NCI-H128 (cell line): ENCODE measurements at regions not wholly inside any gene's neighbourhood (a gene's known extent, or its start where the extent isn't known, plus 50 kb on each side); places are given as distances from the start of the nearest gene placed in this dataset.

Experiments used
- DNase-seq: peaks from one replicate; lab custom pipeline; 2025; ENCODE audit not compliant: unreplicated experiment; lab: John Stamatoyannopoulos, UW

DNA sequence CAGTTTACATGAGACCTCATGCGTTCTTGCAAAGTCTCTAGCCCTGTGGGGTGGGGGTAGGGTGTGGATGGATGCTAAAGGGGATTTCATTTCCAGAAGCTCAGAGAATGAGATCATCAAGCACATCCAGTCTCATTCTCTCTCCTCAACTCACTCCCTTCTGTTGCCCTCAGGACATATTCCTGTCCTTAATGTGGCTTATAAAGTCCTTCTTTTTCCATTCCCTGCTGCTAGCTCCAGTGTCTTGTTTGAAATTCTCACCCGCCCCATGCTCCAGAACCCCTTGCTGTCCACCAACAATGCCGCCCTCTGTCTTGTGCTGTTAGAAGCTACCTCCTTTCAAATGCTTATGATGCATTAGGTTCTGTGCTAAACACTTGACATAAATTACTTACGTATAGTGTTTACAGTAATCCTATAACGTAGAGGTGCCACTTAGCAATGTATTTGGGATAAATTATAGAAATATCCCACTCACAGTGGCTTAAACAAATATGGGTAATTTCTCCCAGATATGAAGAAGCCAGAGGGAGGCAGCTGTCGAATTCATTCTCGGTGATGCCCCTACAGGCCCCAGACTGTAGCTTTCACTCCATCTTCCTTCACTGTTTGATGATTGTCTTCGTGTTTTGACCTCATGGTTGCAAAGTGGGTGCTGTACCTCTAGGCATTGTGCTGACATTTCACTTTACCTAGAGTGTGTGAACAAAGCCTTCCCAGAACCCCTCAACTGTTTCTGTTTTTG, 273.1 kb upstream of the TBL1XR1 start:
- DNase-seq: no peak

DNA sequence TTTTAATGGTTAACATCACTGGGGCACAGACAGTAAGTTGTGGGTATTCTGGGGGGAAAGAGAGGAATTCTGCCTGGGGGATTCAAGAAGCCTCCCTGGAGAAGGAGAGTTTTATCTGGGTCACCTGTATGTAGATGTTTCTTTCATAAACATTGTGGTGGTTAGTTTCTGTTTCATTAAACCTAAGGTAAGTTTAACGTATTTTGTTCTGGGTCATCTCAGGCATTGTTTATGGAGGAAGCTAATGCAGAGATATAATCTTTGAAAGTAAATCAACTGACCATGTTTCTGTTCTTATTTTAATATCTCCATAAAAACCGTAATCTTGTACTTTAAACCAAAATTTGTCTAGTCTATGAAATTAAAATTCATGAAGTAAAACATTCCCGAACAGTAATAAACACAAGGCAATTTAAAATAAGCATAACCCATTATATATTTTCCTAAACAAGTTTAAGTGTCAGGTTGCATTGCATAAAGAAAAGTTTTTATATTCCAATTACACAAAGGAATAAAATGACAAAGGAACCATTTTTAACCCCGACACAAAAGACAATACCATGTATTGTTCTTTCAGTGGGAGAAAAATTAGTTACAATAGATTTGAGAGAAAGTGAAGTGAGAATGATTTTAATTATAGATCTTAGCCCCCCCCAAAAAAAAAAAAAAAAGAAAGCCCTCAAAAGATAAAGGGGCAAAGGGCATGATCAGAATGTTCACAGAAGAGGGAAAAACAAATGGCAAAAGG, 274.6 kb upstream of the TBL1XR1 start:
- no peak for DNase-seq

DNA sequence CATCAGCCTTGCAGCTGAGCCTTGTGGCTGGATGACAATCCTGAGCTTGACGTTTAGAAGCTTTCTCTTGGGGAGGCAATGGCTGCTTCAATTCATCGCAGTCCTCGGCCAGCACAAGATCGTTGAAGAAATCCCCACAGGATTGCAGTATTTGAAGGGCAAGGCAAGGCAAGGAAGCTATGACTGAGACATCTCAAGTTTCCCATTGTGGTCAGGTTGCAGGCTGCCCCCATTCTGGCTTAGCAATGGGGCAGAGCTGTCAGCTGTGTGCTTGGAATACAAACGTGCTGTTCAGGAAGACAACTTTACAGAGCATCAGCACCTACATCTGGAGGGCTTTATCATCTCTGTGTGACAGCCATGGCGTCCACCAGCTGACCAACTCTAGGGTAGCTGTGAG, 275.9 kb upstream of the TBL1XR1 start:
- DNase-seq: no peak

DNA sequence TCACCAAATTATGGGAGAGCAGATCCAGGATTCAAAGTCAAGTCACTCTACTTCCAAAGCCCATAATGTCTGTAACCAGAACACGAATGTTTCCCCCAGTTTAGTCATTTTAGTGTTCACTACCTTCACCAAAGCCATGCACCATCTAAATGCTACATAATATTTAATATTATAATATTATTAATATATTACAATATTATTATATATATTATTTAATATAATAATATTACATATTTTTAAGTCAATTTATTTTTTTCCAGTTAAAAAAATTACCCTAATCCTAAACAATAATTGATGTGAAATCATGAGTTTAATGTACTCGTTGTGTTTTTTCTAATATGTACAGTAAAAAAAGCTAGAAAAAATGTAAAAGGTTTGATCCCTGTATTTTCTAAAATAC, 276.6 kb upstream of the TBL1XR1 start:
- DNase-seq: no peak

DNA sequence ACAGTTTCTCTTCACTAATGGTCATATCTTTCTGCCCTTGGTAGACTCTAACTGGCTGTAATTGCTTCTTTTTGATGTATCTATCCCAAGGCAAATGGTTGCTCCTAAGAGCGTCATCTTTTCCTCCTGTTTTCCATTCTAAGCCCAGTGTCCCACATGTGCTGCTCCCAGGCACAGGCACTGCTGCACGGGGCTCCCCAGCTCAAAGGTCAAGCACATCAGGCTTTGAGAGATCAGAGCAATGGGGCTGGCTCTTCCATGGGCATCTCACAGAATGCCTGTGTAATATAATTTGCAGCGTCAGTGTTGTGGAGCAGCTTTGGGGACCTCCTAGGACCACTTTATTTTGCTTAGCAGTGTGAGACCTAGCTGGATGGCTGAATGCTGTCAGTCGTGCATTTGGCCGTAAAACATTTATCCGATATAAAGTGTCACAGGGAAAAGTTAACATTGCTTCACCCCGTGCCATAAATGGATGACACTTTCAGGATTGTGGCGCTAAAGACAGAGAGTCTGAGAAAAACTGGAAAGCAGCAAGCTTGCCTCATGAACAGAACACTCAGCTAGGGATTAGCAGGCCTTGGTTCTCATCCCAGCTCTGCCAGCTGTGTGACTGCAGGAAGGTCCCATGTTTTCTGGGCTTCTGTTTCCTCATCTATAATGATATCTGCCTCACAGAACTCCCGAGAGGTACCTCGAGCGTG, 277.5 kb upstream of the TBL1XR1 start:
- no peak for DNase-seq

DNA sequence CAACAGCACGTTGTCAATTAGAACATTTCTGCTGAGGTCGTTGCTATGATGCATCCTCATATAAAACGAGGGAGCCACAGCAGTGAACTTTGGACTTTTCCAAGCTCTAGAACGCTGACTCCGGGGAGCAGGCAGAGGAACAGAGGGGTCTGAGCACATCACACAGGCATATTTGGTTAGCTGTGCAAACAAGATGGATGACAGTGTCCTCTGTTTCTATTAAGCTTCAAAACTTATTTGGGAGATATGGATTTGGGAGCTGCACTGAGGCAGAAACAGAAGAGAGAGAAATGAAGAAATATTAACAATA, 278.0 kb upstream of the TBL1XR1 start:
- no peak for DNase-seq

DNA sequence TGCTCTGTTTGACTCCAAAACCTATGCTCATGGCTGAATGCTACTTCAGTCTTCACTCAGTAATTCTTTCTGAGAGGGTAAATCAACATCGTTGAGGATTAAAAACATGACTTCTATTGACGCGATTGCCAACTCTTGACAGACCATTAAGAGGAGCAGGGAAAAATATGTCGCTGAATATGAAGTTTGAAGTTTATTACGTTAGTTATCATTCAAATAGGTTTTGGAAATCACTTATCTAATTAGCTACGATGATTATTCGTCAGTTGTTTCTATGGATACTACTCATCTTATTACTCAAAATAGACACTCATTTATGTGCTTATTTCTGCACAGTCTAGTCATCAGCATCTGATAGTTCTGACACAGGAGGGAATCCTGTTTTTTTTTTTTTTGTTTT, 279.2 kb upstream of the TBL1XR1 start:
- no peak for DNase-seq

DNA sequence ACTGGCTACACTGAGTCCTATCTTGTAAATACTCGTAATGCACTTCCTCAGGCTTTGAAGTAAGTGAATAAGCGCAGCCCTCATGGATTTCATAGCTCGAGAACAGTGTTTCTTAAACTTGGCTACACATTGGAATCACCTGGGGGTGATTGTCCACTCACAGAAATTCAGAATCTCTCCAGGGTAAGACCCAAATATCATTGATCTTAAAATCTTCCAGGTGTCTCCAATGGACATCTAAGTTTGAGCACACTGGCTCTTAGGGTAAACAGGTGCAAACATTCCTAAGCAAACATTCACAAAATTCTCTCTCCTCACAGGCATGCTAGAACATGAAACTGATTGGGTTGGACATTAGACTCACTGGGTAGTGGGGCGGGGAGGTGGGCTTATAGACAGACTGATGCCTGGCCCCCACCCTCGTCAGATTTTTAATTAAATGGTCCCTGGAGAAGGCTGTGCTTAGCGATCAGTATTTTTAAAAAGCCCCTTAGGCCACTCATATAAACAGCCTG, 279.7 kb upstream of the TBL1XR1 start:
- no peak for DNase-seq

DNA sequence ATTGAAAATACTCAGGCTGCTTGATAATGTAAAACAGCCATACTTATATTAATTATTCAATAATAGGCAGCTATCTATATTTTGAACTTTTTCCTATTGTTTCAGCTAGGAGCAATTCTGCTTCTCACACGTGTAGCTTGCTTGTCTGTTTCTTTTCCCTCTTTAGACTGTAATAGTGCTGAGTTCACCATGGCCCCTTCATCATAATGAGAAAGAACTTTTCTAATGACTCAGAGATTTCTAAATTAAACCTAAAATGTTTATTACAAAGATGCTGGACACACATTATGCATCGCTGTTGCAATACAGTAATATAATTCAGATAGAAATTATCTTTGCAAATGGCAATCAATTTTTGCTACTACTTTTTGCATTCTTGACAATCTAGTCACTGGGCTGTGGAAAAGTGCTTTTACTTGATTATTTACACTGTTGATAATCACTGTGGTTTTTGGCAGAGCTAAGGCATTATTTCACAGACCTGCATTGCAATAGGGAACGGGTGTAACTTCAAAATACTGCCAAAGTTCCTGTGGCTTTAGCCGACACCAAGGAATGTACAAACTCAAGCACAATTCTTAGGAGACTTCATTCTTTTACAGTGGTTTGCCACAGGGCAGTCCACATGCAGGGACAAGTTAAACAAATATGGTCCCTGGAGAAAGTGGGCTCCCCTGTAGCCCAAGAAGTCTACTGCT, 281.0 kb upstream of the TBL1XR1 start:
- DNase-seq: no peak

DNA sequence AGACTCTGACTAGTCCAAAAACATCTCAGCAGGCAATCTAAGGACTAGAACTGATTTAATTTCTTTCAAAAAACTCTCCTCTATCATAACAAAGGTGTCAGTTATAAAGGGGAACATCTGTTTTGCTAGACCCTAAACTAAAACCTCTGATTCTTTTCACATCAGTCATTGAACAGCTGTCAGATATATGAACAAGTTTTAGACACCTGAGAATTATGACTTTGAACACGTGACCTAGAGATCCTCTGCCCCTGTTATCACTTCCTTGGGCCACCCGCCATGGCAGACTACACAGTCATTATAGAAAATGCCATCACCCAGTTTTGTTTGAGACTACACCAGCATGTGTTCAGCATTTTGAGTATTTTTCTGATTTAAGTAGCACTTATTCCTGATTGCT, 282.3 kb upstream of the TBL1XR1 start:
- no peak for DNase-seq

DNA sequence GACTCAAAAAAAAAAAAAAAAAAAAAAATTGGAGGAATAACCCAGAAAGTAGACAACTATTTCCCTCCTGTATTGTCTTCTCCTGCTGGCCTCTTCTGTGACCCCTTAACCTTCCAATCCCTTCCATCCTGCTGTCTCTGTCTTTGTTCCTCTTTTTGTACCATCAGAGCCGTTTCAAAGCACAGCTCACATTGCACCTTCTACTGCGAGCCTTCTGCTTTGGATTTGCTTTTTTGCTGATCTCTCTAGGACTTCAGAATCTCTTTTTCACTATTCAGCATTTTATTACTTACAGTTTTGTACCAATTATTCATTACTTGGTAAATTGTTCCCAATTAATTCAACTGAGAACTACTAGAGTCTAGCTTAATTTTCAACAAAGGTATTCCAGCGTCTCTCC, 284.0 kb upstream of the TBL1XR1 start:
- no peak for DNase-seq

DNA sequence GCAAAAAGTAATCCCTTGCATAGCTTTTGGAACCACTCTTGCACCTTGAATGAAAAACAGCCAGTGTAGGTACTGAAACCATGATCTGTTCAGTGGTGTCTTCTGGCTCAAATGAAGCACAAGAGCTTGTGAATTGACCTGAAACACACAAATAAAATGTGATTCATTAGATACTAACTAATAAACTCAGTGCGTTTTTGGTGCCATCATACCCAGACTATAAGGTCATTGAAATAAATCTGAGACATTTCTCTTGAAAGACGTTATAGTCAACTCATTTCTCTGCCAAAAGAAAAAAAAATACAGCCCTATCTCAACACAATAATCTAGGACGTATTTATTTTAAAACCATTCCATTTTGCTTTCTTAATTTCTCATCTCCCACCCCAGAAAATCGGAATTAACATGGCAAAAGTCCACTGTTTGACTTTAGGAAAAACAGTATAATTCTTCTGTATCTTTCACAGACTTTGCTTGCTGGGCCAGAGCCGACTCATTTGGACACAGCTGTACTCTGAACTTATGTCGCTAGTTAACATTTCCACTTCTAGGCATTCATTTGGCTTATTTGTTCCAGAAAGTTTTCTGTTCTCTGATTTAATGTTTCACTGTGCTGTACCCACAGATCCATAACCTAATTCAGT, 284.9 kb upstream of the TBL1XR1 start:
- DNase-seq: no peak

DNA sequence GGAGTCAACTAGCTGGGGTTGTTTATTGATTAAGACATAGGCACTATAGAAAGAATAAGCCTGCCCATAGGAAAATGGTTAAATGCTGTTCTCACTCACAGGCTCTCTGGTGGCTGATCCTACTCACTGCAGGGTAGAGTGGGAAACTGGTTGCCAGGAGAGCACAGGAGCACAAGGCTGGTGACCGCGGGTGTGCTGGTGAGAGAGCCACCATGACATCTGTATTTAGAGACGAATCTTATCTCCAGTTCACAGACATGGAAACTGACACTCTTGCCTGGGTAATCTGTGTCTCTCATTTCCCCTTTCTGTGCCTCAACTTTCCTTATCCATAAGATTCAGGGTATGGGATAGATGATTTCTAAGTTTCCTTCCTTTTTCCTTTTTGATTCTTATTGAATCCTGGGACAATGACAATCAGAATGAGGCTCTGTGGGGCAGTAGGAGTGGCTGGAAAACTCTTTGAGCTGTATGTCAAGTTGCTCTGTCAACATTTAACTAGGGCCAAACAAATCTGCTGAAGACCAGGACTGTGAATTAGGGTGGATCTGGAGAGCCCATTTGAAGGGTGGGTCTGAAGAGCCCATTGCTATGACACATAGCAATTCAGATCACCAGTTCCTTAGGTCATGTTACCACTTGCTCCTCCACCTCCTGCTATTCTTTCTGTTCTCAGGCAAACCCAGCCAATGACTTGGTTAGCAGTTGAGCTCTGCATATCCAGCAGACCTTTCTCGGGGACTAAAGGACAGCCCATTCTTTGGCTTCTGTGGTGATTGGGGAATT, 286.1 kb upstream of the TBL1XR1 start:
- no peak for DNase-seq

DNA sequence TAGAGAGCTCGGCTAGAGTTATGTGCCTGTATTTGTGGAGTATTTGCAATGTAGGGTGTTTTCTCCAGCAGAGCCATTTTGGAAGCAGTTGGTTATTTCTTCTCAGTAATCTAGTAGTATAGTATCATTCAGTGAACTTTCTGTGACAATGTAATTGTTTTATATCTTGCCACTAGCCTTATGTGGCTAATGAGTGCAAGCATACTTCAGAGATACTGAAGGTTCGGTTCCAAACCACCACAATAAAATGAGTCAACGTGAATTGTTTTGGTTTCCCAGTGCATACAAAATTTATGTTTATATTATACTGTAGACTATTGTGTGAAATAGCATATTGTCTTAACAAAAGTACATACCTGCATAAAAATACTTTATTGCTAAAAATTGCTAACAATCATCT, 286.9 kb upstream of the TBL1XR1 start:
- DNase-seq: no peak

DNA sequence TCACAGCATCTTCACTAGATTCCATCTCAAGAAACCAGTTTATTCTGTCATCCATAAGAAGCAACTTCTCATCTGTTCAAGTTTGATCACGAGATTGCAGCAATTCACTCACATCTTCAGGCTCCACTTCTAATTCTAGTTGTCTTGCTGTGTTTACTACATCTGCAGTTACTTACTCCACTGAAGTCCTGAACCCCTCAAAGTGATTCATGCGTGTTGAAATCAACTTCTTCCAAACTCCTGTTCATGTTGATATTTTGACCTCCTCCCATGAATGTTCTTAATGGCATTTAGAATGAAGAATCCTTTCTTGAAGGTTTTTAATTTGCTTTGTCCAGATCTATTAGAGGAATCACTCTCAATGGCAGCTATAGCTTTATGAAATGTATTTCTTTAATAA, 287.6 kb upstream of the TBL1XR1 start:
- no peak for DNase-seq

DNA sequence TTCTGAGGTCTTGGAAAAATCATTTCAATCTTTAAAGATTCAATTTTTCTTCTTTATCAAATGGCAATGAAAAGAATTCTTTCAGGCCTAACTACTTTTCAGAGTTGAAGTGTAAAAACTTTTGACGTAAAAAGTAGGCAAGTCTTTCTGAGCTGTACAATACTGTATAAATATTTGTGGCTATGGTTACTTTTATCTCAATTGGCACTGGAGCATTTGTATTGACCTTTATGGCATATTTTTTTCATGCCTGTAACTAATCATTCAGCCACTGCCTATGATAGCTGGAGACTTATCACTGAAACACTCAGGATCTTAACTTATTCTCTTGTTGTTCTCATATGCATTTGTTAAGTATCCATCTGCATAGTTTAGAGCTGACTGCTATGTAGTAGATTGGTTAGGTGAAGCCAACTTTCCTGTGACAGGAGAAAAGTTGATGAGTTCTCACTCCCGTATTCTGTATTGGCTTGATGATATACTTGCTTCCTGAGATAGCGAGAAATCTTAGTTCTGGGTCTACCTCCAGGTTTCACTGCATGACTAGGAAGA, 290.4 kb upstream of the TBL1XR1 start:
- DNase-seq: no peak

DNA sequence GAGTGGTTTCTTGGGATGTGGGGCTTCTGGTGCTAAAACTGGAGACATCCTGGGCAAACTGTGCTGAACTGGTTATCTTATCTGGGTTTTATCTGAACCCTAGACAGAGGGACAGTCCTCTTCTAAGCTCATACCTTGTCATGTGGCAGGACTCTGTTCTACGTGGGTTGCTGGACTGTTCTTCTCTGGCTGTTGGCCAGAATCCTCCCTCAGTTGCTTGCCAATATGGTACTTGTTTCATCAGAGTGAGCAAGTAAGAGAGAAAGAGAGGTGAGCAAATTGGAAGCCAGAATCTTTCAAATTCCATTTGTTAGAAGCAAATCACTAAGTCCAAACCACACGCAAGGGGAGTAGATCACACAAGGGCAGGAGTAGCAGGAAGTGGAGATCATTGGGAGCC, 291.5 kb upstream of the TBL1XR1 start:
- no peak for DNase-seq

DNA sequence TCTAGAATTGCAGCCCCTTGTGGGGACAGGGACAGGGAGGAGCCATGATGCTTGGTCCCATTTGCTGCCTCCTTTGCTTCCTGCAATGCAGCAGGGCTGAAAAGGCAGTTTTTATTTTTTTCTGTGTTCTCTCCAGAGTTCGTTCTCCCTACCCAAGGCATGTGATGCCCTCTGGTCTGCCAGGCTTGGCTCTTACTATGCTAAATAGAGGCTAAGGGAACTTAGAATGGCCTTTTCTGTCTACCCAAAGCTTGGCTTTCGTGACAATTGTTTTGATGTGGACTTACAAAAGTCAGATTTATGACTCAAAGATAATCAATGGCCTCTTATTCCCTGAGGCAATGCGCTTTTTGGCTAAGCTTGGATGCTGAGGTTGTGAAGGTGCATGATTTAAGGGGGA, 293.3 kb upstream of the TBL1XR1 start:
- DNase-seq: no peak

DNA sequence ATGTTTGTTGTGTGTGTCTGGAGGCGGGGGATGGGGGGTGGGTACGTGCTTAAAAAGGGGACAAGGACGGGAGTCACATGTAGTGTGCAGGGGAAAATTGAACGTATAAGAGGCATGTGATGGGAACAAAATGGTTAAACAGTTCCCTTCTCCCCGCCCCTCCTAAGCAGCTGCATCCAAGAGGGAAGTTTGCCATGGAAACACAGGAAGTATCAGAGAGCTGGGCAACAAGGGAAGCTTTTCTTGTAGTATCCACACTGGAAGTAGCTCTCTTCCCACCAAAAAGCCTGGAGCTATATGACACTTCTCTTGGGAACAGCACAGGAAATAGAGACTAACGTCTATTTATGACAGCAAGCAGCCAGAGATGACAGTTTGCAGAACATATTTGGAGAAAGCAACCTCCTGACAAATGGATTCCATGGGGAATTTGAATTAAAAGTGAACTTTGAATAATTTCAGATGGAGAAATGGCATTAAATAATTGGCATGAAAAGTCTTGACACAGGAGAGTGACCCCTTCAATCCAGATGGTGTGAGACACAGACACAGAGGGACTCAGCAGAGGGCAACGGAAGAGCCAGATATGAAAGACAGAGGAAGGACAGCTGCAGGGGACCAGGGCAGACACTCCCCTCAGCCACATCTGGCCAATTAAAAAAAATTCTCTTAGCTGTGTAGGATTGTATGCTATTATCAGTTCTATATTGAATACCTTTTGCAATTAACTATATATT, 294.2 kb upstream of the TBL1XR1 start:
- no peak for DNase-seq
